Left ventricle myocardium inferior (tissue), 1 donor: ENCODE measurements at regions not wholly inside any gene's neighbourhood (a gene's known extent, or its start where the extent isn't known, plus 50 kb on each side); places are given as distances from the start of the nearest gene placed in this dataset.

Source experiments
- DNase-seq: peaks from one replicate; pipeline ENCODE4 v3.0.0-alpha.2; 2020
- H3K27ac ChIP-seq: fragments of 200-600 bp; replicated peaks from 2 replicates; pipeline ENCODE4 v1.8.0; 2021
- H3K27me3 ChIP-seq: fragments of 200-600 bp; 2 replicates; pipeline ENCODE4 v1.8.0; 2021; ENCODE audit warnings: low read depth
- H3K36me3 ChIP-seq: fragments of 200-600 bp; 2 replicates; pipeline ENCODE4 v1.8.0; 2021
- H3K4me1 ChIP-seq: fragments of 200-600 bp; 2 replicates; pipeline ENCODE4 v1.8.0; 2021
- H3K4me3 ChIP-seq: fragments of 200-600 bp; 2 replicates; pipeline ENCODE4 v1.8.0; 2021; ENCODE audit warnings: mild to moderate bottlenecking, moderate library complexity
- H3K9me3 ChIP-seq: fragments of 200-600 bp; replicated peaks from 2 replicates; pipeline ENCODE4 v1.8.0; 2021
- intact Hi-C: fragments of 100-400 bp; cut with micrococcal nuclease; formaldehyde crosslinking; loops from one replicate; pipeline ENCODE4 v1.11.0; 2022
- TF ChIP-seq, protein P1 (sequence below): fragments of 200-600 bp; IDR thresholded peaks from 2 replicates; pipeline ENCODE4 v1.8.0; 2021; ENCODE audit warnings: antibody characterized with exemption, mild to moderate bottlenecking, borderline replicate concordance
- donor health status: DM: no; HTN: yes; CAD: no; lungs with severe emphysema.

DNA sequence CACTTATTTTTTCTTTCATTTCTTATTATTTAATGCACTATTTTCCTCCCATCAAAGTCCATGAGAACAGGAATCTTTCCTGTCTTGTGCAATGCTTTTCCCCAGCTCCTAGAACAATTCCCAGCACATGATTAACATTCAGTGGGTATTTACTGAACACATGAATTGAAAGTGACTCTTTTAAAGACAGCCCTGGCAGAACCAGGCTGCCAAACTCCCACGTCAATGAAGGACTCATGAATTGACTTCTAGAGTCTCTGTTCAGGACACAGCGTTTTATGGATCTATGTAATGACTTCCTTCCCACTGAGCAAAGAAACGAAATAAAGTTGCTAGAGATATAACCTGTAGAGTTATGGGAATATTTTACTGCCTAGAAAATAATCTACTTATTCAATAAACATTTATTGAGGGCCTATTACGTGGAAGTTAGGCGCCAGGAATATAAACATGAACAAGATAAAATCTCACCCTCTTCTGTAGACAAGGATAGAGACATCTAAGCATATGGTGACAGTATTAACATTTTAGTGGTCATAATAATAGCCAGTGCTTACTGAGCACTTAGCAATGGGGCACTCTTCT, 485.9 kb upstream of the KLF4 start:
- TF ChIP-seq, protein P1, sequence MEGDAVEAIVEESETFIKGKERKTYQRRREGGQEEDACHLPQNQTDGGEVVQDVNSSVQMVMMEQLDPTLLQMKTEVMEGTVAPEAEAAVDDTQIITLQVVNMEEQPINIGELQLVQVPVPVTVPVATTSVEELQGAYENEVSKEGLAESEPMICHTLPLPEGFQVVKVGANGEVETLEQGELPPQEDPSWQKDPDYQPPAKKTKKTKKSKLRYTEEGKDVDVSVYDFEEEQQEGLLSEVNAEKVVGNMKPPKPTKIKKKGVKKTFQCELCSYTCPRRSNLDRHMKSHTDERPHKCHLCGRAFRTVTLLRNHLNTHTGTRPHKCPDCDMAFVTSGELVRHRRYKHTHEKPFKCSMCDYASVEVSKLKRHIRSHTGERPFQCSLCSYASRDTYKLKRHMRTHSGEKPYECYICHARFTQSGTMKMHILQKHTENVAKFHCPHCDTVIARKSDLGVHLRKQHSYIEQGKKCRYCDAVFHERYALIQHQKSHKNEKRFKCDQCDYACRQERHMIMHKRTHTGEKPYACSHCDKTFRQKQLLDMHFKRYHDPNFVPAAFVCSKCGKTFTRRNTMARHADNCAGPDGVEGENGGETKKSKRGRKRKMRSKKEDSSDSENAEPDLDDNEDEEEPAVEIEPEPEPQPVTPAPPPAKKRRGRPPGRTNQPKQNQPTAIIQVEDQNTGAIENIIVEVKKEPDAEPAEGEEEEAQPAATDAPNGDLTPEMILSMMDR, result no peak
- Histone ChIP-seq H3K9me3 (no peaks in the 10 kb centered on the region), H3K4me1 (peaks cover 27% of the 10 kb centered on the region), H3K36me3 (no peaks in the 10 kb centered on the region), H3K4me3 (no peak overlapping the region), H3K27me3 (no peaks in the 10 kb centered on the region), H3K27ac (peak overlapping the region; percentile 9)
- intact Hi-C loops, result no loop called here
- no peak for DNase-seq

DNA sequence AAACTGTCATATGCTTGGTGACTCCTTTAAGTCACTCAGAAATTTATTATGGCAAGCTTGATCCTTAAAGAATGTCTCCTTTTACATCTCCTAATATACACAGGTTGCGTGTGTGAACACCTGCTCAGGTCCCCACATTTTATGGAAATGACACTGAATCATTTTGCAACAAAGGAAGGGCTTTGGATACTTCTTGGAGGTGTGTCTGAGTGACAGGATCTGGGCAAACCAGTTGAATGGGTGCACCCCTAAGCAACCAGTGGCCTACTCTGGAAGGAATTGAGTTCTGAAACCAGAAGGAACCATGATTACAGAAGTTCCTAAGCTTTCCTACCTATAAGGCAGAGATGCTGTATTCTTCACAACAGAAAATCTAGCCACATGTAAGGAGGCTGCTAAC, 483.9 kb upstream of the KLF4 start:
- TF ChIP-seq, protein P1, result no peak
- intact Hi-C loops, result no loop called here
- H3K27me3 ChIP-seq, result no peaks in the 10 kb centered on the region
- H3K4me3 ChIP-seq, result no peak overlapping the region
- H3K9me3 ChIP-seq, result no peaks in the 10 kb centered on the region
- no peak overlapping the region for H3K27ac ChIP-seq
- DNase-seq, result no peak
- no peaks in the 10 kb centered on the region for H3K36me3 ChIP-seq
- peaks cover 27% of the 10 kb centered on the region for H3K4me1 ChIP-seq

DNA sequence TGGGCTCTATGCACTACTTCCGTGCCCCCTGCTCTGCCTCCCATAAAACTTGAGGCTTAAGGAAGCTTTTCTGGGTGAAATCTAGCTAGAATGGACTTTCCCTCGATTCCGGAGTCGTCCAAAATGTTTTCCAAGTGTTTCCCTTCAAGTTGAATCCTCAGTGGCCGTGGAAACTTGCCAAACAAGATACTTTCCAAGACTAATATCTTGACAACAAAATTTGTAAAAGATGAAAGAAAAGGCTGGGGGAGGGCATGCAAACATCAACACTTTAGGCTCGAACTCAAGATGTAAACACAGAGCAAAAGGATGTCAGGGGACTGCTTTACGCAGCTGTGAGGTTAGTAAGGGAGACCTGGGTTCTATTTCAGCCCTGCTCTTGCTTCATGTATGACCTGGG, 482.8 kb upstream of the KLF4 start:
- Histone ChIP-seq H3K27me3 (no peaks in the 10 kb centered on the region), H3K27ac (no peak overlapping the region), H3K4me1 (peaks cover 25% of the 10 kb centered on the region), H3K36me3 (no peaks in the 10 kb centered on the region), H3K9me3 (no peaks in the 10 kb centered on the region), H3K4me3 (no peak overlapping the region)
- TF ChIP-seq, protein P1, result no peak
- intact Hi-C loops, result no loop called here
- DNase-seq, result no peak

DNA sequence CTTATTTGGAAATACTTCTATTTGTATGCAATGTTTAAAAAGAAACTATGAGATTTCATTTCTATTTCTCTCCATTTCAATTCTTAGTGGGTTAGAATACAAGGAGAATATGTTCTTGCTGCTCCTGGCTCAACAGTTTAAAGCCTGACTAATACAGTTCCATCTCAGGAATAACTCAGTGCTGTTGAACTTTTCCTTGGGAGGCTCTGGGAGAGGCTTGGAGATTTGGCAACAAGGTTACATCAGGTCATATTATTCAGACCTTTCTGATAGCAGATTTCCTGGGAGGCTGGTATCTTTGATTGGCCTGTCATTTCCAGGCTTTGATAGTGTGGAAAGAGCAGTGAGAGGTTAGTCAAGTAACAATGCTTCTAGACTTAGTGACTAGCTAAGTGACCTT, 481.7 kb upstream of the KLF4 start:
- Histone ChIP-seq H3K4me1 (peaks cover 14% of the 10 kb centered on the region), H3K4me3 (no peak overlapping the region), H3K27ac (no peak overlapping the region), H3K9me3 (no peaks in the 10 kb centered on the region), H3K27me3 (no peaks in the 10 kb centered on the region), H3K36me3 (no peaks in the 10 kb centered on the region)
- DNase-seq, result no peak
- intact Hi-C loops, result no loop called here
- TF ChIP-seq, protein P1, result no peak

DNA sequence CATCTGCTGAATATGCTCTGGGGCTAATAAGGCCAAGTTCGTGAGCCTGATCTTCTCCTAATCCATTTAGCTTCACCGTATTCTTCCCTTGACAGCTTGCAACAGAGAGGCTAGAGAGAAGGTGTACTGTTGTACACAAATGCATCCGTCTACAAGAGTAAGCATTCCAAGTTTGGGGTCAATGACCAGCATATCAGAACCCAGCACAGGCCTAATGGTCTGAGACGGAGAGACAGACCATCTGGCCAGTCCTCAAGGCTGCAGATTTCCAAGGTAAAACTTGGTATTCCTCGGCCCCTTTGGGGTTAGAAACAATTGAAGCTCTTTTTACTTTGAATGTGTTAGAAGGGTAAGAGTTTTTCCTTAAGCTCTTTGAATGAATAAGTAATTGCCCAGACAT, 481.2 kb upstream of the KLF4 start:
- intact Hi-C loops, result no loop called here
- peaks cover 10% of the 10 kb centered on the region for H3K4me1 ChIP-seq
- no peaks in the 10 kb centered on the region for H3K36me3 ChIP-seq
- DNase-seq, result no peak
- H3K4me3 ChIP-seq, result no peak overlapping the region
- no peak overlapping the region for H3K27ac ChIP-seq
- TF ChIP-seq, protein P1, result no peak
- H3K9me3 ChIP-seq, result no peaks in the 10 kb centered on the region
- no peaks in the 10 kb centered on the region for H3K27me3 ChIP-seq
